Effector memory CD8-positive, alpha-beta T cell (primary cell): ENCODE measurements at regions not wholly inside any gene's neighbourhood (a gene's known extent, or its start where the extent isn't known, plus 50 kb on each side); places are given as distances from the start of the nearest gene placed in this dataset.
"Not testable (repeated sequence)": the region's sequence is repeated elsewhere in the genome, so short reads cannot be mapped to it uniquely, and the experiment has no call there.

Experiments used
- ATAC-seq: fragments of 150-1000 bp; cut with Tn5 transposase; replicated peaks from 2 replicates; pipeline ENCODE4 v1.10.0; 2021; ENCODE audit warnings: mild to moderate bottlenecking, moderate library complexity
- DNase-seq, 3 experiments: peaks; one replicate each; pipeline ENCODE4 v3.0.0; 2021
- H3K27ac Mint-ChIP-seq, 2 donors: one replicate each; pipeline ENCODE4 v1.8.0; 2022; ENCODE audit warnings: mild to moderate bottlenecking in 2 of 2, mixed read lengths in 2 of 2, moderate library complexity in 2 of 2
- H3K27me3 Mint-ChIP-seq, 2 donors: one replicate each; pipeline ENCODE4 v1.8.0; 2022; ENCODE audit warnings: mixed read lengths in 2 of 2
- H3K36me3 Mint-ChIP-seq: one replicate; pipeline ENCODE4 v1.8.0; 2022; ENCODE audit warnings: mild to moderate bottlenecking, moderate library complexity, mixed read lengths; ENCODE audit not compliant: insufficient read depth
- H3K4me1 Mint-ChIP-seq, 2 donors: one replicate each; pipeline ENCODE4 v1.8.0; 2022; ENCODE audit warnings: low read depth in 2 of 2, mixed read lengths in 2 of 2
- H3K4me3 Mint-ChIP-seq, 2 donors: one replicate each; pipeline ENCODE4 v1.8.0; 2022; ENCODE audit warnings: mild to moderate bottlenecking in 2 of 2, mixed read lengths in 2 of 2, moderate library complexity in 2 of 2
- H3K9me3 Mint-ChIP-seq, 2 donors: one replicate each; pipeline ENCODE4 v1.8.0; 2022; ENCODE audit warnings: mixed read lengths in 2 of 2

- Mint-ChIP-seq H3K9me3 (peaks cover 2 to 6% of the 10 kb centered on the region in 2 donors), H3K27ac (no peak overlapping the region), H3K4me1 (no peaks in the 10 kb centered on the region), H3K36me3 (no peaks in the 10 kb centered on the region), H3K27me3 (no peaks in the 10 kb centered on the region), H3K4me3 (no peak overlapping the region)
- DNase-seq (no peak), ATAC-seq (no peak)
These were observed 392.1 kb downstream of the CNTNAP4 start for GRCh38 chr16:76669288-76669687.

GRCh38 chr16:76670125-76670857, 393.1 kb downstream of the CNTNAP4 start:
- Mint-ChIP-seq H3K9me3 (peaks cover 2 to 6% of the 10 kb centered on the region in 2 donors), H3K4me1 (no peaks in the 10 kb centered on the region), H3K27ac (no peak overlapping the region), H3K4me3 (no peak overlapping the region), H3K27me3 (no peaks in the 10 kb centered on the region), H3K36me3 (no peaks in the 10 kb centered on the region)
- ATAC-seq = no peak
- DNase-seq = no peak

GRCh38 chr16:76676356-76676755, 399.2 kb downstream of the CNTNAP4 start:
- H3K27ac Mint-ChIP-seq = no peak overlapping the region

GRCh38 chr16:76681296-76681695, 404.1 kb downstream of the CNTNAP4 start:
- H3K36me3 Mint-ChIP-seq = no peaks in the 10 kb centered on the region
- no peaks in the 10 kb centered on the region for H3K27me3 Mint-ChIP-seq
- ATAC-seq = no peak
- no peak for DNase-seq
- H3K9me3 Mint-ChIP-seq = peaks cover 0 to 4% of the 10 kb centered on the region in 2 donors
- no peak overlapping the region for H3K4me3 Mint-ChIP-seq
- no peaks in the 10 kb centered on the region for H3K4me1 Mint-ChIP-seq
- H3K27ac Mint-ChIP-seq = no peak overlapping the region

More at GRCh38 chr16:76676356-76676755, 399.2 kb downstream of the CNTNAP4 start:
- H3K36me3 Mint-ChIP-seq = no peaks in the 10 kb centered on the region
- ATAC-seq (no peak), DNase-seq (no peak)
- H3K27me3 Mint-ChIP-seq = no peaks in the 10 kb centered on the region
- H3K9me3 Mint-ChIP-seq = no peaks in the 10 kb centered on the region
- no peak overlapping the region for H3K4me3 Mint-ChIP-seq
- no peaks in the 10 kb centered on the region for H3K4me1 Mint-ChIP-seq

GRCh38 chr16:76683051-76683450, 405.9 kb downstream of the CNTNAP4 start:
- H3K27me3 Mint-ChIP-seq = no peaks in the 10 kb centered on the region
- no peak overlapping the region for H3K27ac Mint-ChIP-seq
- peaks cover 0 to 6% of the 10 kb centered on the region in 2 donors for H3K9me3 Mint-ChIP-seq

GRCh38 chr16:76696876-76697275, 419.7 kb downstream of the CNTNAP4 start:
- no peak for DNase-seq
- H3K27me3 Mint-ChIP-seq = no peaks in the 10 kb centered on the region
- H3K9me3 Mint-ChIP-seq = peaks cover 7 to 11% of the 10 kb centered on the region in 2 donors
- H3K27ac Mint-ChIP-seq = no peak overlapping the region
- no peaks in the 10 kb centered on the region for H3K36me3 Mint-ChIP-seq
- ATAC-seq = no peak
- no peaks in the 10 kb centered on the region for H3K4me1 Mint-ChIP-seq
- H3K4me3 Mint-ChIP-seq = no peak overlapping the region

More at GRCh38 chr16:76683051-76683450, 405.9 kb downstream of the CNTNAP4 start:
- no peak for DNase-seq
- no peak for ATAC-seq
- Mint-ChIP-seq H3K36me3 (no peaks in the 10 kb centered on the region), H3K4me1 (no peaks in the 10 kb centered on the region), H3K4me3 (no peak overlapping the region)

- no peaks in the 10 kb centered on the region for H3K36me3 Mint-ChIP-seq
- no peak for ATAC-seq
- H3K4me1 Mint-ChIP-seq = no peaks in the 10 kb centered on the region
These were observed 428.7 kb downstream of the CNTNAP4 start for GRCh38 chr16:76705892-76706291.

GRCh38 chr16:76713191-76713590, 436.0 kb downstream of the CNTNAP4 start:
- Mint-ChIP-seq H3K27me3 (no peaks in the 10 kb centered on the region), H3K4me1 (no peaks in the 10 kb centered on the region), H3K36me3 (no peaks in the 10 kb centered on the region), H3K4me3 (no peak overlapping the region), H3K27ac (no peak overlapping the region), H3K9me3 (peaks cover 7 to 19% of the 10 kb centered on the region in 2 donors)
- DNase-seq = no peak
- no peak for ATAC-seq

More at GRCh38 chr16:76705892-76706291, 428.7 kb downstream of the CNTNAP4 start:
- Mint-ChIP-seq H3K4me3 (no peak overlapping the region), H3K9me3 (no peaks in the 10 kb centered on the region), H3K27me3 (no peaks in the 10 kb centered on the region), H3K27ac (no peak overlapping the region)
- DNase-seq = no peak

- DNase-seq, H3K4me3 Mint-ChIP-seq, H3K36me3 Mint-ChIP-seq, H3K27me3 Mint-ChIP-seq, H3K27ac Mint-ChIP-seq, H3K4me1 Mint-ChIP-seq, ATAC-seq: not testable (repeated sequence)
- peaks cover 8 to 34% of the 10 kb centered on the region in 2 donors for H3K9me3 Mint-ChIP-seq
These were observed 439.1 kb downstream of the CNTNAP4 start for GRCh38 chr16:76716251-76716650.

- H3K36me3 Mint-ChIP-seq = no peaks in the 10 kb centered on the region
- H3K27me3 Mint-ChIP-seq = no peaks in the 10 kb centered on the region
- no peak for ATAC-seq
- no peak for DNase-seq
- no peak overlapping the region for H3K4me3 Mint-ChIP-seq
- H3K4me1 Mint-ChIP-seq = no peaks in the 10 kb centered on the region
- no peak overlapping the region for H3K27ac Mint-ChIP-seq
- peaks cover 5 to 7% of the 10 kb centered on the region in 2 donors for H3K9me3 Mint-ChIP-seq
These were observed 447.0 kb downstream of the CNTNAP4 start for GRCh38 chr16:76724181-76724580.

GRCh38 chr16:76729525-76729924, 452.3 kb downstream of the CNTNAP4 start:
- Mint-ChIP-seq H3K36me3 (no peaks in the 10 kb centered on the region), H3K4me3 (no peak overlapping the region), H3K9me3 (peaks cover 0 to 10% of the 10 kb centered on the region in 2 donors), H3K27ac (no peak overlapping the region), H3K27me3 (no peaks in the 10 kb centered on the region), H3K4me1 (no peaks in the 10 kb centered on the region)
- DNase-seq (no peak), ATAC-seq (no peak)

GRCh38 chr16:76732894-76733293, 455.7 kb downstream of the CNTNAP4 start:
- no peaks in the 10 kb centered on the region for H3K36me3 Mint-ChIP-seq
- DNase-seq (no peak), ATAC-seq (no peak)
- no peaks in the 10 kb centered on the region for H3K4me1 Mint-ChIP-seq
- no peak overlapping the region for H3K4me3 Mint-ChIP-seq
- H3K27me3 Mint-ChIP-seq = no peaks in the 10 kb centered on the region
- H3K27ac Mint-ChIP-seq = no peak overlapping the region
- H3K9me3 Mint-ChIP-seq = peaks cover 0 to 7% of the 10 kb centered on the region in 2 donors

- ATAC-seq (no peak), DNase-seq (no peak)
- no peaks in the 10 kb centered on the region for H3K27me3 Mint-ChIP-seq
- H3K4me1 Mint-ChIP-seq = no peaks in the 10 kb centered on the region
- peaks cover 10 to 24% of the 10 kb centered on the region in 2 donors for H3K9me3 Mint-ChIP-seq
- no peaks in the 10 kb centered on the region for H3K36me3 Mint-ChIP-seq
- H3K27ac Mint-ChIP-seq = no peak overlapping the region
- no peak overlapping the region for H3K4me3 Mint-ChIP-seq
These were observed 449.4 kb upstream of the MON1B start for GRCh38 chr16:76741623-76742022.
